Fibroblast of gingiva (primary cell): ENCODE measurements at regions not wholly inside any gene's neighbourhood (a gene's known extent, or its start where the extent isn't known, plus 50 kb on each side); places are given as distances from the start of the nearest gene placed in this dataset.
A peak's percentile ranks its signal among the peaks of the same experiment; 100 is the strongest.
"Not testable (repeated sequence)": the region's sequence is repeated elsewhere in the genome, so short reads cannot be mapped to it uniquely, and the experiment has no call there.

Experiments used
- DNase-seq: peaks from one replicate; pipeline ENCODE4 v3.0.0-alpha.2; 2011; ENCODE audit warnings: low read depth

GRCh38 chr10:10712155-10712704 lies 305.4 kb upstream of the CELF2 start:
- no peak for DNase-seq

- no peak for DNase-seq
Measured at GRCh38 chr10:10714327-10714726, 303.3 kb upstream of the CELF2 start.

DNA sequence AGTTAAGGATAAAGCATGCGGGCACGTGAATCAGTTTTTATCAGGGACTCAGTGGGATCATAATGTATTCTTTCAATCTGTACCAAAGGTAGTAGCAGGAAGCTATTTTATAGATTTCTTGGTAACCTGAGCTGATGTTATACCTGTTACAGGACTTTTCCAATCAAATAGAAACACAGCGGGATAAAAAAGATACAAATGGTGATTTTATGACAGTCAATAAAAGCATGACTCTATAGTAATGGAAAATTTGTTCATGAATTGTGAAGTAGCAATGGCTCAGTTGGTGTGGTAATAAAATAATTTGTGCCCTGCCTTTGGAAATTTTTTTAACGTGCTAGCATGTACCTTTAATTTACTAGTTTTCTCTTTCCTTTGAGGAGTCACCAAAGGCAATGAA lies 300.7 kb upstream of the CELF2 start:
- no peak for DNase-seq

DNA sequence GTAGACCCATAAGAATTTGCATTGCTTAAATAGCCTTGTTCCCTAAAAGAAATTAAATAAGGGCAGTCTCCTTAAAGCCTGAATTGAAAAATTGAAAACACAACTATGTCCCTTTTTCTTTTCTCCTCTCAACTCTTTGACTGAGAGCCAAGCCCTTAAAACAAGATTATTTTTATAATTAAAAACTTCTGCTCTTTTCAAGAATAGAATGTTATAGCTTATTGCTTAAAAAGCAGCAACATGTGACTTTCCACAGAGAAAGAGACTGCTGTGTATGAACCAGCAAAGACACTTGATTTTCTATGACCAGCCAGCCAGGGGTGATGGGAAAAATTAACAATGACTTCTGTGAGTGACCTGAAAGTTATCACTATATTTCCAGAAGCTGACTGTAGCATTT lies 295.2 kb upstream of the CELF2 start:
- DNase-seq, result peak; percentile 59

DNA sequence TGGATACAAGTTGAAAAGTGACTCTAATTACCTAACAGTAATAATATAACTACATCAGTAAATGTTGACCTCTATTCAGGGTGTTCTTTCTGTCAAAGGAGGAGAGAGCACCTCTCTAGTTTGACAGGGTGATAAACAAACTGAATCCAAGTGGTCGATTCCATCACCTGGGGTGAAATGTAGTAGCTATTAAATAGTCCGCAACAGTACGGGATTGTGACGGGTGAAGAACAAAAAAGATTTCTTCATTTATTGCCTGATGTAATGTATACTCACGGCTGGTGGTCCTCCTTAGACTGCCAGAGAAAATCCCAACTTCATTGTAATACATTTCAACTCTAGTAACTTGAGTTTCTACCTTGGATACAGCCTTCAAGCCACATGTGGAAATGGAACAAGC lies 292.5 kb upstream of the CELF2 start:
- DNase-seq, result no peak

DNA sequence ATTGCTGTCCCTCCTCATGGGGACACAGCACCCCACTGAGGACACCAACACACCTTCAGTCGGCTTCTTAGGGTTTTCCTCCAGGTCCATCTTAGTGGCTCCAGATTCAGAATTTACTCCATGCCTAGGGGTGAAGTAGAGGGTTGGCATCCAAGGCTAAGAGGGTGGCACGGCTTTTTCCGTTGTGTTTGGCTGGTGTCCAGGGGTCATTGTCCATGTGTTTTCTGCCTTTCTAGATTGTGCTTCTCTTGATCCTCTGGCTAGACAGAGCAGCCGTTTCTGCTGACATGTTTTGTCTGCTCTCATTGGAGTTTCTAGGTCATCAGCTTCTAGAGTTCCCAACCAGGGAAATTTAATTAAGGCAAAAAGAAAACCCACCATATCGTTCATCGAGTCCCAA lies 291.6 kb upstream of the CELF2 start:
- no peak for DNase-seq

DNA sequence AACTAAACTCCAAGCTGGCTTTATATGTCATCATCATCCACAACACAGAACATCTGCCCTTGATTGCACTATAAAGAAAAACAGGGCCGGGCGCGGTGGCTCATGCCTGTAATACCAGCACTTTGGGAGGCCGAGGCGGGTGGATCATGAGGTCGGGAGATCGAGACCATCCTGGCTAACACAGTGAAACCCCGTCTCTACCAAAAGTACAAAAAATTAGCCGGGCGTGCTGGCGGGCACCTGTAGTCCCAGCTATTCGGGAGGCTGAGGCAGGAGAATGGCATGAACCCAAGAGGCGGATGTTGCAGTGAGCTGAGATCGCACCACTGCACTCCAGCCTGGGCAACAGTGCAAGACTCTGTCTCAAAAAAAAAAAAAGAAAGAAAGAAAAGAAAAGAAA lies 290.3 kb upstream of the CELF2 start:
- not testable (repeated sequence) for DNase-seq

DNA sequence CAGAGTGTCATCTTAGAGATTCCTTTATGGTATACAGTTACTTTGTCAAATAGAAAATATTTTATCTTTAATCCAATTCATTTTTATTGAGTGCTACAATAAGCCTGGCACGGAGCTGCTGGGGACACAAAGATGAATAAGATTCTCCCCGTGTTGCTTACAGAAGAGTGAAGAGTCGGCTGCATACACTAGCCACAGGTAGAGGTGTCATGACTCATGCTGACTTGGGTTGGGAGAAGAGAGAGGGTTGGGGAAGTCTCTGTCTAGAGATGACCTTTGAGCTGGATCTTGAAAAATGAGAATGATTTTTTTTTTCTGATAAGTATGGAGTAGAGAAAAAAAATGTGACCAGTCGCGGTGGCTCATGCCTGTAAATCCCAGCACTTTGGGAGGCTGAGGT lies 289.9 kb upstream of the CELF2 start:
- DNase-seq, result no peak

GRCh38 chr10:10730471-10731043 lies 287.1 kb upstream of the CELF2 start:
- DNase-seq, result no peak

- DNase-seq, result no peak
Measured at GRCh38 chr10:10731366-10731765, 286.3 kb upstream of the CELF2 start.

DNA sequence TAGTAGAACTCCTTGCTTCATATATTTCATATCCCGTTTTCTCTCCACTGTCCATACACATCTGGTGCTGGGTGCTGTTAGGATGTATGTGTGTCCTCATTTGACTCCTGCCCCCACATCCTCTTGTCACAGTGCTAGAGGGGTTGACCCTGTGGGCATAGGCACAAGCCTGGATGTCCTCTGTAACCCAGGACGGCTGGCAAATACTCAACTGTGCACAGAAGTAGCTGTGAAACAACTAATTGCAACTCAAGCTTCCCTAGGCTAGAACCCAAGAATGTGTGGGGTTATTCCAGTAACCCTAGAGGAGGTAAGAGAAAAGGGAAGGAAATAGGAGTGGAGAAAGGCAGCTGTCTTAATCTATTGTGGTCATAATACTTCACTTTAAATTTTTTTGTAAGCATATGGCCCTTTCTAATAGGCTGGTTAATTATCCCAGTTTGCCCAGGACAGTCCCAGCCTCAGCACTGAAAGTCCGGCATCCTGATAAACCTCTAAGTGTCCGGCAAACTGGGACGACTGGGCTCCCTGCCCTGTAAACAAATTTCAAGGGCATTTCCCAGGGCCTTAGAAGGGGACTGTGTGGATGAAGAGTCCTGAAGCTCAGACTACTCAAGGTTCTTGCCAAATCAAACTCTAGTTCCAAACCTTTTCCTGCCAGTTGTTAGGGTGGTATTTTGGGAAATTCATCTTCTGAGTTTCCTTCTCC lies 283.2 kb upstream of the CELF2 start:
- DNase-seq, result no peak

DNA sequence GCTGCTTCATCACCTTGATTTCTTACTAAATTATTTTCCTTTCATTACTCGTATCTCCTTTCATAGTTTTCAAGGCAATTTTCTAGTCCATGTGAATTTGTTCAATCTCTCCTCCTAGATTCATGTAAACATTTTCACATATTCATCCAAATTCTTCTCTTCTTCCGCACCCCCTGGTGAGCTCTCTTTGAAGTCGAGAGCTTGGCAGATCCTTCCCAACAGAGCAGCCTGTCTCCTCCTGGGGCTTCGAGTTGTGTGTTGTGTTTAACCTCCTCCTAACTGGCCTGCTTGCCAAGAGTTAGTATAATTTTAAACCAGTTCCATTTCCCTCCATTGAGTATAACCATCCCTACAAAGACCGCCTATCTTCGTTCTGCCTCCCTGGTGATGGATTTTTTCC lies 272.4 kb upstream of the CELF2 start:
- no peak for DNase-seq

DNA sequence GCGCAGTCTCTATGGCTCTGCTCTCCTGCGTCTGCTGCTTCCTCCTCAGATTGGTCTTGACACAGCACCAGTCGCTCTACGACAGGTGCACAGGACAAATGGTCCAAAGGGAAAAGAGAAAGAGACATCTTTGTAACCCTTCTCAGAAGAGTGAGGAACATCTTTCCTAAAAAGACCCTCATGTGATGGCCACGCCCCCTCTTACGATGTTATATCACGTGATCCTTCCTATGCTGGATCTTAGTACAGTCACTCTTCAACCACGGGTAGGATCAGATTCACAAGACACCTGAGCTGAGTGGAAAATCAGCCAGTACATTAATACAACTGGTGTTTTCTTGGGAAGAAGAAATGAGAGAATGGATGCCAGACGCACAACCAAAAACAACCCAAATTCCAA lies 262.2 kb upstream of the CELF2 start:
- no peak for DNase-seq

GRCh38 chr10:10758306-10758705 lies 259.4 kb upstream of the CELF2 start:
- no peak for DNase-seq

DNA sequence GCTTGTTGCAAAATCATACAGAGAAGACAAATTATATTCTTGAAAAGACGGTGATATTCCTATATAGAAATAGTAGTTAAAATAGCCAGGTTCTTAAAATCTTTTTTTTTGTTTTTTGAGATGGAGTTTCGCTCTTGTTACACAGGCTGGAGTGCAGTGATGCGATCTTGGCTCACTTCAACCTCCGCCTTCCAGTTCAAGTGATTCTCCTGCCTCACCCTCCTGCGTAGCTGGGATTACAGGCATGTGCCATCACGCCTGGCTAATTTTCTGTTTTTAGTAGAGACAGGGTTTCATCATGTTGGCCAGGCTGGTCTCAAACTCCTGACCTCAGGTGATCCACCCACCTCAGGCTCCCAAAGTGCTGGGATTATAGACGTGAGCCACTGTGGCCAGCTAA lies 257.9 kb upstream of the CELF2 start:
- not testable (repeated sequence) for DNase-seq

DNA sequence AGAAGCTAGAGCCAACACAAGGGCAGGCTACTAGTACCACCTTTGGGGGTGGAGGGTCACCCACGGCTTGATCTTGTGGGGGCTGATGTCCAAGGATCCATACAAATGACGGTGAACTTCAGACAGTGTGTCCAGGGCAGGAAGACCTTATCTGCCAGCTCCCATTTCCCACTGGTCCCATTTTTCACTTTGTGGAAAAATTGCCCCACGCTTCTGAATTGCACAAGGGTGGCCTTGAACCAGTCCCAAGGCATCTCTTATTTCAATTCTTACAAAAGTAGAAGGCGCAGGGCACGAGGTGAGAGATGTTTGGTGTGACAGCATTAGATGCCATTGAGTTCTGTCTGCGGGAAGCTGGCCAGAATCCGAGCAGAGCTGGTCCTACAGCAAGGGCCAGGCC lies 252.7 kb upstream of the CELF2 start:
- no peak for DNase-seq

DNA sequence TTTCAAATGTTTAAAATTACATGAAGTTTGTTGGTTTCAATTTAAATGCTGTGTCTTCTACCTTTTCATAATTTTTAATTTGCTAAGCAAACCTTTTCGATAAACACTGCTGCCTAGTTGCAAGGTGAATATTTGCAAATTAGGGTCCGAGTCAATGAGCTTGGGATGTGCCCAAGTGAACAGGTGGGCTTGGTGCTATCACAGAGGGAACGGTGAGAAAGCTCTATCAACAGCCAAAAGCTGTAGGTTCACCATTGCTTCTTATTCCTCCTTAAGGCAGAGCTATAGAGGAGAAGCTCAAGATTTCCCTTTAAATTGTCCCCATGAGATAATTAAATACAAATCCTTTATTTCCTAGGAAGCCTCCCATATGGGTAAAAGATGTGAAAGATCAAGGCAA lies 245.3 kb upstream of the CELF2 start:
- DNase-seq, result no peak

DNA sequence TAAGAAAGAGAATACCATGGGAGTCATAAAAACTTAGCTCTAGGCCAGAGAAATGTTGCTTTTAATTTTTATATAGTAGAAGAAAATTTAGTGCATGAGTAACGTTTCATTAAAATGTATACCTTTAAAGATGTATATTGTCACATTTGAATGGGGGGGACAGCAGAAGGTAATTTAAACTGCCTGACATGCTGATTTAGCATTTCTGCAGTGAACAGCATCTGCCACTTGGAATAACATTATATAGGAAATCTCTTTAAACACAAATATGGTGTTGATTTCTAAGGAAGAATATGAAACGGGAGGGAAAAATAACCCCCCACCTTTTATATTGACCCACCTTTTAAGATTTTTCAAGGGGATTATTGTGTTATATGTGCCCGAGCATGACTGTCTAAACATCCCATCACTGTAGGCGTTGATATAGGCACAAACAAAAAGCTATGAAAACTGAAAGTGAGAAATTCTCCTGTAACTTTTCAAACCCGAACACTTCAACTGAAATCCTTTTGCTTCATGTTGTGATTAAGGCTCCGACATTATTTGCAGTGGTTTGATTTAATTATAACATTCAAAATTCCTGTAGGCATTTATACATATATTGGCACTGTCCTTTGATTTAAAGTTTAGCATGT lies 244.7 kb upstream of the CELF2 start:
- DNase-seq, result no peak

DNA sequence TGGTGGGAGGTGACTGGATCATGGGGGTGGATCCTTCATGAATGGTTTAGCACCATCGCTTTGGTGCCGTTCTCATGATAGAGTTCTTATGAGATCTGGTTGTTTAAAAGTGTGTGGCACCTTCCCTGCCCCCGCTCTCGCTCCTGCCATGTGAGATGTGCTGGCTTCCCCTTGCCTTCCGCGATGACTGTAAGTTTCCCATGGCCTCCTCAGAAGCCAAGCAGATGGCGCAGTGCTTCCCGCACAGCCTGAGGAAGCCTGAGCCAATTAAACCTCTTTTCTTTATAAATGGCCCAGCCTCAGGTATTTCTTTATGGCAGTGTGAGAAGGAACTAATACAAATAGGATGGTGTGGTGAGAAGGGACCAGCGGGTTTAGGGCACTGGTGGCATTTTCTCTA lies 243.3 kb upstream of the CELF2 start:
- DNase-seq, result no peak

- no peak for DNase-seq
Measured at GRCh38 chr10:10776363-10776762, 241.3 kb upstream of the CELF2 start.

DNA sequence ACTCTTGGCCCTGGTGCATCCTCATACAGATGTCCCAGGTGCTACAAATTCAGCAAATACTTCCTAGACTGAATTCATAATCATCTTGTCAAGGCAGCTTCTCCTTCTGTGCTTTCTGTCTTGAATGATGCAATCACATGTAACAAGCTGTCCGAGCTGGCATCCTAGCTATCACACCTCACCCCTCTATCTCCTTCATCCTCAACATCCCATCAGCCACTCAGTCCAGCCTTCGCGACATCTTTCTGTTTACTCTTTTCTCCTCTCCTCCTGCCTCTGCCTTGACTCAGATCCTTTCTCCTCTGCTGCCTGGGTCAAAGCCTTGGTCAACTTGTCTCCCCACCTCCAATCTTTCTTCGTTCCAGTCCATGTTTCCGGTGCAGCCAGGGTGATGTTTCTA lies 240.4 kb upstream of the CELF2 start:
- DNase-seq, result no peak

DNA sequence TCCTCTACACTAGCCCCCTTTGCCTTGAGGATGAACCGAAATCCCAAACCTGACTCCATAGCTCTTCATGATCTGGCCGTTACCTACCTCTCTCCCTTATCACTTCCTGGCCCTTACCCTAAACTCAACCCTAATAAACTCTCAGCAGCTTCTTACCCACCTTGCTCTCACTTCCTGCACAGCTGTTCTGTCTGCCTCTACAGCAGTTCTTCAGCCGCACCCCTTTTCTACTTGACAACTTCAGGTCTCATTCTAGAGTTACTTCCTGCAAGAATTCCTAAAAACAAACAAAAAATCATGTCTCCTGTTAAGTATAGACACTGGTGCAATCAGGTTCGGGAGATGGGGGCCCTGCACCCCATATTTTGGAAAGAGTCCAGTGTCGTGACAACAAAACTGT lies 239.9 kb upstream of the CELF2 start:
- no peak for DNase-seq

DNA sequence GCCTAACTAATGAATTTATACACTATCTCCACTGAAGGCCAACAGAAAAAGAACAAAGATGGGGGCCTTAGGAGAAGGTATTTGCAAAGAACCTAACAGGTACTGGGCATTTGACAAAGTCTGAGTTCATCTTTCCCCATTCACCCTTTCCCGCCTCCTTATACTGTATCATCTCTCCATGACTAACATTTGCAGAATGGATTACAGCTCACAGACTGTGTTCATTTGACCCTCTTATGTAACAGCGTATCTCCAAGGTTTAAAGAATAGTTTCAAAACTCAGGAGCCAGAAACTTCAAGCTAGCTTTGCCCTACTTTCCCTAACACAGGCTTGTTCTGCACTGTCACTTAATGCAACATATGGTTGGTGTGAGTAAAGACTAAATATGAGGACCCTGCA lies 238.7 kb upstream of the CELF2 start:
- no peak for DNase-seq

DNA sequence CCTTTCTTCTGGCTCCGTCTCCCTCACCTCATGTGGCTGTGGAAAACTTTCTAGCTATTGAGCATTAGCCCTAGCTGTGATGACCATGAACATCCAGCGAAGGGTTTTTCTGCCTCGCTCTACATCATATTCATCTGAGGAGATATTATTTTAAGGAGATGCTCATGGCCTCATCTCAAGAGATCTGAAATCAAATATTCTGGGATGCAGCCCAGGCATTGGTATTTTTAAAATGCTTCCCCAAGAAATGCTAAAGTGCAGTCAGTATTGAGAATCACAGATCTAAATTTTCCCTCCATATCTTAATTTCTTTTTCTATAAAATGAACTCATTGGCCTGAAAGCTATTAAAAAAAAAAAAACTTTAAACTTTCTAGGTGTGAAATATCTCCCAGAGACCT lies 238.2 kb upstream of the CELF2 start:
- DNase-seq, result no peak
